Left lobe of liver (tissue), 2 donors: ENCODE measurements at regions not wholly inside any gene's neighbourhood (a gene's known extent, or its start where the extent isn't known, plus 50 kb on each side); places are given as distances from the start of the nearest gene placed in this dataset.
"Not testable (repeated sequence)": the region's sequence is repeated elsewhere in the genome, so short reads cannot be mapped to it uniquely, and the experiment has no call there.

Source experiments
- ATAC-seq: fragments of 200-7000 bp; cut with Tn5 transposase; one replicate; pipeline ENCODE4 v1.9.1; 2020; ENCODE audit warnings: mild to moderate bottlenecking, moderate library complexity
- DNase-seq: peaks from one replicate; pipeline ENCODE4 v3.0.0-alpha.2; 2020; ENCODE audit warnings: low spot score
- donor health status: DM: no; HTN: no; CAD: no; lungs with moderate emphysema.
- donor health status: DM: no; HTN: yes; CAD: no.

DNA sequence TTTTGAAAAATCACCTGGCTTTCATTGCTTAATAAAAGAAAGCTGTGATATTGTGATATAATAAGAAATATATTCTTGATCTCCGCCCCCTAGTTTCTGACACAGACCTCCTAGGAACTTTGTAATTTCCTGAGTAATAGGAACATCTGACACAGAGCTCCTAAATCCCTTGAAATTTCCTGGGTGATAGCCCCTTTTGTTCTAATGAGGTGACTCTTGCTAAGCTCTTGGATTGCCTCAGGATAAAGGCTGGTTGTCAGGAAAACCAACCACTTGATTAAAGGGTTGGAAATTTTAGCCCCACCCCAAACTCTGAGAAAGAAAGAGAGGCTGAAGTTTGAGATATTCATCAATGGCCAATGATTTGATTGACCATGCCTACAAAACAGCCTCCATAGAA is 326.4 kb upstream of the KIF2B start:
- ATAC-seq (no peak), DNase-seq (no peak)

- DNase-seq (no peak), ATAC-seq (no peak)
These were observed 330.2 kb upstream of the KIF2B start for GRCh38 chr17:53492532-53492931.

- DNase-seq (no peak), ATAC-seq (no peak)
These were observed 332.2 kb upstream of the KIF2B start for GRCh38 chr17:53490447-53490968.

GRCh38 chr17:53483704-53484103 is 339.0 kb upstream of the KIF2B start:
- no peak for DNase-seq
- no peak for ATAC-seq

GRCh38 chr17:53475002-53475401 is 347.7 kb upstream of the KIF2B start:
- ATAC-seq, result no peak
- no peak for DNase-seq

GRCh38 chr17:53472586-53472985 is 350.1 kb upstream of the KIF2B start:
- no peak for ATAC-seq
- no peak for DNase-seq

GRCh38 chr17:53471514-53471913 is 351.2 kb upstream of the KIF2B start:
- DNase-seq, result no peak
- no peak for ATAC-seq

DNA sequence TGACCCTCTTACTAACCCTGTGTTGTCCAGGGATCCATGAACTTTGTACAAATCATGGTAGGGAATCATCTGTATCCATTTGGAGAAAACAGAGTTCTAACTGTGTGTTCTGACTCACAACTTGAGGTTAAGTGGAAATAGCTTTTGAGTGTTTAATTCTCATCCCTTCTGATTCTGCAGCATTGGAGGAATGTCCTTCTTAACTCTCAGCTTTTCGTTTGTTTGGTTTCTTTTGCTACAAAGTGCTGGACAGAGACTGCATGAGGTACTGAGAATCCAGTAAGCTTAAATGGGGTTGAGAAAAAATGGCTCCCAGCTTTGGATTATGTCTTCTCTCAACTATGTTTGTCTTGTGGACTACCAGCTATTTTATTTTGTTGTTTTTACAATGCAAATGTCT is 352.1 kb upstream of the KIF2B start:
- DNase-seq, result no peak
- no peak for ATAC-seq

- no peak for ATAC-seq
- DNase-seq, result no peak
These were observed 356.0 kb upstream of the KIF2B start for GRCh38 chr17:53466733-53467132.

- not testable (repeated sequence) for ATAC-seq, DNase-seq
These were observed 358.3 kb upstream of the KIF2B start for GRCh38 chr17:53464396-53464795.

DNA sequence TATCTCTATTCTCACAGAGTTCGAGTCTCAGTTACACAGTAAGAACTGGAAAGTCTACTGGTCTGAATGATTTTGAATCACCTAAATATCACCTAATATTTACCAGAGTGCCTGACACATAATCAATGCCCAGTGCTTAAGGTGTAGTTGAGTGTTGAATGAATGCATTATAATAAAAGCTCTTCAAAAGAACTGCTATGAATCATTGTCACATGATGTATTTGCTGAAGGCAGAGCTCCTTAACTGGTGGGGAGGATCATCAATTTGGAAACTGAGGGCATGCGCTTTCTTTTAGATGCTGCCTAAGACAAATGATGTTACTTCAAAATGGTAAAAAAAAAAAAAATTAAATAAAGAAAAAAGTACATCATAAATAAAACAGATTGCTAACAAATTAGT is 359.4 kb upstream of the KIF2B start:
- no peak for DNase-seq
- ATAC-seq, result no peak

- DNase-seq (no peak), ATAC-seq (no peak)
These were observed 360.3 kb upstream of the KIF2B start for GRCh38 chr17:53462393-53462811.

- DNase-seq, ATAC-seq: not testable (repeated sequence)
These were observed 366.8 kb upstream of the KIF2B start for GRCh38 chr17:53455943-53456342.

DNA sequence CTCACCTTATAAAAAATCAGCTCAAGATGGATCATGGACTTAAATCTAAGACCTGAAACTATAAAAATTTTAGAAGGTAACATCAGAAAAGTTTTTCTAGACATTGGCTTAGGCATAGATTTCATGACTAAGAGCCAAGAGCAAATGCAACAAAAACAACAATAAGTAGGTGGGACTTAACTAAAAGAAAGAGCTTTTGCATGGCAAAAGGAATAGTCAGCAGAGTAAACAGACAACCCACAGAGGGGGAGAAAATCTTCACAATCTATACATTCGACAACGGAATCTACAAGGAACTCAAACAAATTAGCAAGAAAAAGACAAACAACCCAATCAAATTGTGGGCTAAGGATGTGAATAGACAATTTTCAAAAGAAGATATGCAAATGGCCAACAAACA is 368.4 kb upstream of the KIF2B start:
- DNase-seq (no peak), ATAC-seq (no peak)

DNA sequence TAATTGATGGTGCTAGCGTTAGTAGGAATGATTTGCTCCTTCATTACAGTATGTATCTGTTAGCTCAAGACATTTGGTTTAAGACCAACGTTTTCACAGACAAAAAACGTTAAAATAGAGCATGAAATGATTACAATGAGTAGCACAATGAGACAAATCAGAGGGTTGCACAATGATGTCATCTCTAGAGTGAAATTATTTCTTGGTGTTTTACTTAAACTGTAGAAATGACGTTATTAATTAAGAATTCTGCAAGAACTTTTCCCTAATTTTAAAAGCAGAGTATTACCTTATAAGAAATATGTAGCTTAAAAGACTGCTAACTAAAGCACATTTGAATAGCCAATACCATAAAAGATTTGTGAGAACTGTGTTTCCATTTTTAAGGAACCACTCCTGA is 373.4 kb upstream of the KIF2B start:
- DNase-seq, result no peak
- no peak for ATAC-seq

- no peak for DNase-seq
- no peak for ATAC-seq
These were observed 393.8 kb upstream of the KIF2B start for GRCh38 chr17:53428913-53429312.

DNA sequence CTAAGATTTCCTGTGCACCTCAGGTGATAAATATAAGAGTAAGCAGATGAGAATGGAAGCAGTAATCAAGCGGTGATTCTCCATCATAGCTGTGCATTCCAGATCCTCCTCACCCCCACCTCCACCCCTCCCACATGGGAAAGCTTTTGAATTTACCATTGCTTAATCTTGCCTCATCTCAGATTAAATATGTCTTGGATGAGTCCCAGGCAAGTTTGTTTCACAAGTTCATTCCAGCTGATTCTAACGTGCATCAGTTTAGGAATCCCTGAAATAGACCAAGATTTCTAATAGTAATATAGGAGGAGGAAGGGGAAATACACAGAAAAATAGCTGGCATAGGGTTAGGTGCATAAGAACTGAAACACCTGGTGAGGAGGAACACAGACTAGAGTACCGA is 396.2 kb upstream of the KIF2B start:
- DNase-seq (no peak), ATAC-seq (no peak)

DNA sequence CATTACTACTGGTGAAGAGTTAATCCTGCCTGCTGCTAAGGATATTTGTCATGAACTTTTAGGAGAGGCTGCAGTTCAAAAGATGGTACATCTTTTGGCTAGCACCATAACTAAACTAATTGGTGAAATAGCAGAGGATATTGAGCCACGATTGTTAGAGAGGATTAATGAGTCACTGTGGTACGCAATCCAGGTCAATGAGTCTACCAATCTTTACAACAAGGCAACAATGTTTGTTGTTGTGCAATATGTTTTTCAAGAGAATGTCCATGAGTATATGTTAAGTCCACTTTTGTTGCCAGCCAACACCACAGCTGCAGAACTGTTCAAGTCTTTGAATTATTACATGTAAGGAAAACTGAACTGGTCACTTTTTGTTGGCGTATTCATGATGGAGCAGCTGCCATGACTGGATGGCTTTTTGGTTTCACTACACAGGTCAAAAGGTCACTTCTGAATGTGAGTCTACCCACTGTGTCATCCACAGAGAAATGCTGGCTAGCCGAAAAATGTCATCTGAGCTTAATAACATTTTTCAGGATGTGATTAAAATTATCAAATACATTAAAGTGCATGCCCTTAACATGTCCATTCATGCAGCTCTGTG is 402.6 kb upstream of the KIF2B start:
- no peak for DNase-seq
- no peak for ATAC-seq

- DNase-seq, result no peak
- no peak for ATAC-seq
These were observed 413.1 kb upstream of the KIF2B start for GRCh38 chr17:53409588-53409987.

DNA sequence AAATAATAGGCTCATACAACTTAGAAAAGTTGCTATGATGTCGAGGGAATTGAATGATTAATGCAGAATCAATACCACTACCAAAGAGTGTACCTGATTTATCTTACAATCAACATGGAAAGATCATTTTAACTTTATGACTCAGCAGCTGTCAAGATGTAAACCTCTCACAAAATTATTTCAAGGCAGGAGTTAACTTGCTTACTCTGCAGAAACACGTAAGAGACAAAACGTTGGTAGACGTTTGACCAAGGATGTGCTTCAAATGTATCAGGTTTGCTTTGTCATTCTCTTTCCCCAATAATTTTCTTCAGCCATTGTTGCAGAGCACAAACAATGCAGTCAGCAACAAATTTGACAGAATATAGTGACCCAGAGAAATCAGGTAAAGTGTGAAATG is 415.8 kb upstream of the KIF2B start:
- DNase-seq (no peak), ATAC-seq (no peak)

- no peak for DNase-seq
- ATAC-seq, result no peak
These were observed 431.5 kb upstream of the KIF2B start for GRCh38 chr17:53391197-53391596.

DNA sequence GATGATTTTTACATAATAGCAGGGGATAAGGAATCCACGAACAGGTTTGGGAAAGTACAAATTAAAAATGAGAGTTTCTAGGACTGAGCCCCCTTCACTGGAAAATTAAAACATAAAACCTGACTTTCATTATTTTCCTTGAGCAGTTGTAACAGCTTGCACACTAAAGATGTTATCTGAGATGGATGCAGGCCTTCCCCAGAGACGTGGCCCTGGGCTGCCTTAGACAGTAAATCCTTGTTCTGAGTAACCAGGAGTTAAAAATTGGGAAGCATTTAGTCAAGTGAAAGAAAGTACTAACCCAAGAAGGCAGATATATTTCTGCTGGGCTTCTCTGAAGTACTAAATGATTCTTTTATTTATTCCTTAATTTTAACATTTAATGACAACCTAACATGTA is 432.2 kb upstream of the KIF2B start:
- no peak for ATAC-seq
- no peak for DNase-seq

GRCh38 chr17:53387745-53388144 is 435.0 kb upstream of the KIF2B start:
- no peak for ATAC-seq
- no peak for DNase-seq
